ENCODE measurements at regions not wholly inside any gene's neighbourhood (a gene's known extent, or its start where the extent isn't known, plus 50 kb on each side); places are given as distances from the start of the nearest gene placed in this dataset.

DNA sequence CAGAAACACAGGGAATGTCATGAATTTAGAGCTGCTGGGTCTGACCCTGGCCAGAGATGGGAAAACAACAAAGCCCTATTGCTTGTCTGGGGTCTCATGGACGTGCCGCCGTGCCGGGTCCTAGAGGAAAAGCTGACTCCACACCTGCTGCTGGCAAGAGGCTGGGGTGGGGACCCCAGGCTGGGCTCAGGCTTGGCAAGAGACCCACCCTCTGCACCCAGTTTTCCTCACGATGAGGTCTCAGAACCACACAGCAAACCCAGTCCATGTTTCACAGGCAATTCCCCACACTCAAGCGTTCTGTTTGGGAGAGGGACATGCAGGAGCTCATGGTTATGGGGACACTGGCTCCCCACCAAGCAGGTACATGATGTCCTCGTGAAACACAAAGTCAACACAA lies 367.3 kb upstream of the SALL3 start:
- DNase-seq, result no peak
- TF ChIP-seq GATA1 (IDR thresholded peaks at IDR 0.05; ENCODE audit: low read depth, low read length) (no peak), POLR2A (IDR thresholded peaks at IDR 0.05; ENCODE audit: low read length) (no peak)

GRCh38 chr18:78612801-78613200 lies 366.8 kb upstream of the SALL3 start:
- DNase-seq, result no peak
- no peak for TF ChIP-seq GATA1 (IDR thresholded peaks at IDR 0.05; ENCODE audit: low read depth, low read length)
- TF ChIP-seq POLR2A (IDR thresholded peaks at IDR 0.05; ENCODE audit: low read length), result no peak

GRCh38 chr18:78618726-78619125 lies 360.9 kb upstream of the SALL3 start:
- TF ChIP-seq POLR2A (IDR thresholded peaks at IDR 0.05; ENCODE audit: low read length), result no peak
- no peak for TF ChIP-seq GATA1 (IDR thresholded peaks at IDR 0.05; ENCODE audit: low read depth, low read length)
- DNase-seq, result no peak

DNA sequence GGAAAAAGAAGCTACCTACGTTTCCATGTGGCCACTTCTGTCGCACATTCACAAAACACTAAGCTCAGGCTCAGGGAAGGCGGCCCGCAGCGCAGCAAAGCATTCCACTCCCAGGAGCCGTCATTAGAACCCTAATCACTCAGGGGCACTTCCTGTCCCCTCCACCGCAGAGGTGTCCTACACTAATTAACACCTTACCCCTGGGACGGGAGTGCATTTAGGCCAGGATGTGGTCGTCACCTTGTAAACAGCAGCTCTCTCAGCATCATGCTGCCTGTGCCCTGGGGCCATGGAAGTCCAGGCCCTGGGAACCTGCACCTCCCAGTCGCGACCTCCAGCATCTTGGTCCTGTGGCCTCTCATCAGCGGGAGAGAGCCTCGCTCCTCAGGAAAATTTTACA lies 359.8 kb upstream of the SALL3 start:
- DNase-seq, result no peak

DNA sequence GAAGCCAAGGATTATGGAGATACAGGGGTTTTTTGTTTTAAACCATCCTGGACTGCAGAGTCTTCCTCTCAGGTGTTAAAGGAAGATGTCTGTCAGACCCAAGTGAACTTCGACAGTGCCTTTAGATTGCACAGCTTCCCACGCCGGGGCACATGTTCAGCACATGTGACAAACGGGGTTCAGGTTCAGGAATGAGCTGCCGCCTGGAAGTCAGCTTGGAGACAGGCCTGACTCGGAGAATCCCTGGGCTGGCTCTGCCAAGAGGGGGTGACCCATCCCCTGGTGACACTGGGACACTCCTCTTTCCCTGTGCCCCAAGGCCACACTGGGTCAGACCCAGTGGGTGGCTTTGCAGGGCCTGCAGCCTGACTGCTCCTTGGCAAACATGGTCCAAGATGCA lies 359.3 kb upstream of the SALL3 start:
- DNase-seq, result no peak
- no peak for TF ChIP-seq POLR2A (IDR thresholded peaks at IDR 0.05; ENCODE audit: low read length)
- no peak for TF ChIP-seq GATA1 (IDR thresholded peaks at IDR 0.05; ENCODE audit: low read depth, low read length)

More for the DNA sequence above, 359.8 kb upstream of the SALL3 start:
- TF ChIP-seq POLR2A (IDR thresholded peaks at IDR 0.05; ENCODE audit: low read length) (no peak), GATA1 (IDR thresholded peaks at IDR 0.05; ENCODE audit: low read depth, low read length) (no peak)

DNA sequence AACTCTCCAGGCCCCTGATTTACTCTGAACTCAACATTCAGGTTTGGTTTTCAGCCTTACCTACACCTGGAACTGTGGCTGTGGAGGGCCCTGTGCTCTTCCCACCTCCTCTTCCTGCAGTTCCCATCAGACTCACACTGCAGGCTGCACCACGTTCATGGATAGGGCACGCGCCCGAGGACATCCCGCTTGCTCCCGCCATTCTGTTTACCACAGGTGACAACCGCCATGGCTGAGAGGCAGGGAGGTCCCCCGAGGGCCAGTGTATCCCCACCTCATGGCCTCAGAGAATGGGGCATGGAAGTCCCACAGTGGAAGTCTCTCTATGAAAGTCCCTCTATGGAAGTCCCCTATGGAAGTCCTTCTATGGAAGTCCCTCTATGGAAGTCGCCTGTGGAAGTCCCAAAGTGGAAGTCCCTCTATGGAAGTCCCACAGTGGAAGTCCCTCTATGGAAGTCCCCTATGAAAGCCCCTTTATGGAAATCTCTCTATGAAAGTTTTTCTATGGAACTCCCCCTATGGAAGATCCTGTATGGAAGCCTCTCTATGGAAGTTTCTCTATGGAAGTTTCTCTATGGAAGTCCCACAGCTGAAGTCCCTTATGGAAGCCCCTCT lies 358.4 kb upstream of the SALL3 start:
- DNase-seq, result no peak

DNA sequence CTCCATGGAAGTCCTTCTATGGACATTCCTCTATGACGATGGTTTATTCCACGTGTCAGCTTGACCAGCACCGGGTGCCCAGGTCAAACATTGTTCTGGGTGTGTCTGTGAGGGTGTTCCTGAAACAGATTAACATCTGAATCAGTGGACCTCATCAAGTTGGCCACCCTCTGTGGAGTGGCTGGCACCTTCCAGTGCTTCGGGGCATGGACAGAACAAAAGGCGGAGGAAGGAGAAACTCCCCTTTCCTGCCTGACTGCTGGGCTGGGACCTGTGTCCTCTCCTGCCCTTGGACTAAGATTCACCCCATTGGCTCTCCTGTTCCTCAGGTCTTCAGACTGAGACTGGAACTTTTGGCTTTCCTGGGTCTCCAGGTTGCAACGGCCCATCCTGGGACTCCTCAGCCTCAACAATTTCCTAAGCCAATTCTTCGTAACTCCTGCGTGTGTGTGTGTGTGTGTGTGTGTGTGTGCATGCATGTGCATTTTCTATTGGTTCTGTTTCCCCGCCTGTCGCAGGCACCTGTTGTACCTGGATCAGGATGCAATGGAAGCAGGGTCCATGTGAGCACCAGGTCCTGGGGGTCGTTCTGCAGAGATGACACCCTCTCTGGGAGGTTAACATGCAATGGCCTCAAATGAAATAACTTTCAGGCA lies 357.2 kb upstream of the SALL3 start:
- TF ChIP-seq POLR2A (IDR thresholded peaks at IDR 0.05; ENCODE audit: low read length) (no peak), GATA1 (IDR thresholded peaks at IDR 0.05; ENCODE audit: low read depth, low read length) (no peak)

More for the DNA sequence above, 358.4 kb upstream of the SALL3 start:
- TF ChIP-seq POLR2A (IDR thresholded peaks at IDR 0.05; ENCODE audit: low read length), result no peak
- no peak for TF ChIP-seq GATA1 (IDR thresholded peaks at IDR 0.05; ENCODE audit: low read depth, low read length)

GRCh38 chr18:78622907-78623541 lies 356.6 kb upstream of the SALL3 start:
- DNase-seq, result no peak
- TF ChIP-seq POLR2A (IDR thresholded peaks at IDR 0.05; ENCODE audit: low read length) (no peak), GATA1 (IDR thresholded peaks at IDR 0.05; ENCODE audit: low read depth, low read length) (no peak)

More for the DNA sequence above, 357.2 kb upstream of the SALL3 start:
- no peak for DNase-seq

GRCh38 chr18:78624646-78625279 lies 354.9 kb upstream of the SALL3 start:
- TF ChIP-seq GATA1 (IDR thresholded peaks at IDR 0.05; ENCODE audit: low read depth, low read length), result no peak
- TF ChIP-seq POLR2A (IDR thresholded peaks at IDR 0.05; ENCODE audit: low read length), result no peak
- no peak for DNase-seq

DNA sequence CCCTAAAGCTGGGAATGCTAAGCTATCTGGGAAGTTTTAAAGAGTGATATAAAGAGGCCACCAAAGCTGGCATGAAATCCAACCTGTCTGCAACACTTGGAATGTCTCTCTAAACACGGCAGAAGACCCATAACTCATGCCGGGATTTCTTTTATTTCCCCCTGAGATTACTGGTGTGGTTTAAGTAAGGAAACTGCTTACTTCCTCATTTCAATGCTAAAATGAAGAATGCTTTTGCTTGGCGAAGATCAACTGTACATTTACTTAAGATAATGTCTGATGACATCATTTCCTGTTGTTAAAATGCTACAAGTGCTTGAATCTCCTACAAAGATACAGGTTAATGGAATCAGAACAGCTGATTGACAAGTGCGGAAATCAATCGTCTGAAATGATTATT lies 353.8 kb upstream of the SALL3 start:
- DNase-seq, result no peak
- TF ChIP-seq POLR2A (IDR thresholded peaks at IDR 0.05; ENCODE audit: low read length) (no peak), GATA1 (IDR thresholded peaks at IDR 0.05; ENCODE audit: low read depth, low read length) (no peak)

- no peak for DNase-seq
- no peak for TF ChIP-seq POLR2A (IDR thresholded peaks at IDR 0.05; ENCODE audit: low read length)
- no peak for TF ChIP-seq GATA1 (IDR thresholded peaks at IDR 0.05; ENCODE audit: low read depth, low read length)
Measured at GRCh38 chr18:78627551-78628346, 351.9 kb upstream of the SALL3 start.

- no peak for TF ChIP-seq GATA1 (IDR thresholded peaks at IDR 0.05; ENCODE audit: low read depth, low read length)
Measured at GRCh38 chr18:78629426-78629825, 350.2 kb upstream of the SALL3 start.

DNA sequence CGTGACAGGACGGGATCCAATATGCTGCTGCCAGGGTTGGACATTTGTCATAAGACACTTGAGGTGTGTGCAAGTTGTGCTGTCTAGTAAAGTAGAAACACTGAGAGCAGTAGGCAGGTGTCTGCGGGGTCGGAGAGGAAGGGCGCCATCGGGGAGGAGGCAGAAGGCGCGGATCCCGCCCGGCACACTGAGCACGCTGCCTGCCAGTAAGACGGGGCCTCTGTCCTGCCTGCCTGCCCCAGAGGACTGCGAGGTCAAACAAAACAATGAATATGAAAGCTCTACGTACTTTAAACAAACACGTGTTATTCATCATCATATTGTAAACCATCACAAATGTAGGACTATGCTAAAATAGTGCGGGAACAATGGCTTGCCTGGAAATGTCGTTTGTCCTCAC lies 349.3 kb upstream of the SALL3 start:
- no peak for TF ChIP-seq POLR2A (IDR thresholded peaks at IDR 0.05; ENCODE audit: low read length)
- no peak for TF ChIP-seq GATA1 (IDR thresholded peaks at IDR 0.05; ENCODE audit: low read depth, low read length)
- no peak for DNase-seq

More at GRCh38 chr18:78629426-78629825, 350.2 kb upstream of the SALL3 start:
- DNase-seq, result no peak

Data from erythroblast (primary cell).